Fibroblast of skin of right quadriceps (primary cell): ENCODE measurements at regions not wholly inside any gene's neighbourhood (a gene's known extent, or its start where the extent isn't known, plus 50 kb on each side); places are given as distances from the start of the nearest gene placed in this dataset.
A peak's percentile ranks its signal among the peaks of the same experiment; 100 is the strongest.

Experiments used
- DNase-seq: peaks from one replicate; pipeline ENCODE4 v3.0.0-alpha.2; 2013

DNA sequence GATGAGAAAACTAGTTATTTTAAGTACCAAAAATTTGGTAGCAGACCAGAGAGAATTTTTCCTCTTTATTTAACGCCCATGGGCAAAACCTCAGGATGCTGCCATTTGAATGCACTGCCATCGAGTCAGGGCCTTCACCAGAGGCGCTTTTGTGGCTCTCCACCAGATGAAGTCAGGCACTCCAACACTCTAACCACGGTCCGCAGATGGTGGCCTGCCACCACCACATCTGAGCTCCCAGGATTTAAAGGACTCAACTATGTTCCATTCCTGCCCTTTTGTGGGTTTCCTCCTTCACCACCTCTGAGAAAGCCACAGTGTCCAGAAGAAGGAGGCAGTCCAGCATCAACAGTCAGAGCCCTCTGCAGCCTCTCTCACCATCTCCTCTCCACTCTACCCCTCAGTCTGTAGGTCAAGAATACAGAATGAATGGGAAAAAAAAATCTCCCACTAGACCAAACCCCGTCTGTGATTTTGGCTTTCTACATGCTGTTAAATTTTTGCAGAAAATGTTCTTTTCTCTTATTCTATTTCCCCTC, 647.4 kb downstream of the USP25 start:
- no peak for DNase-seq

DNA sequence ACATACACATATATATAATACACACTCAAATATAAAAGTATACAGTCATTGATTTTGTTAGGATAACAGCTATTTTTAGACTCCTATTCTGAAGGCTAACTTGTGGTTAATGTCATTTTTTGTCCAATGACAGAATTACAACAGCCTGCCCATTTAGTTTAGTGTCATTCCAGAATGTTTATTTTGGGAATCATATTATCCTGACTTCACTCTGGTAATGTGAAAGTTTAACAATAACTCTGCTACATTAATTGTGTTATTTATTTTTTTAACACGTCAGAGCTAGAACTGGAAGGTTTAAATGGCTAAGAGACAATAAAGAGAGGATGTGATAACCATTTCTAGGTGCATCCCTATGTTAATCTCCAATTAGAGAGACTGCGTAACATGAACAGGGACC, 648.1 kb downstream of the USP25 start:
- peak; percentile 28 for DNase-seq

DNA sequence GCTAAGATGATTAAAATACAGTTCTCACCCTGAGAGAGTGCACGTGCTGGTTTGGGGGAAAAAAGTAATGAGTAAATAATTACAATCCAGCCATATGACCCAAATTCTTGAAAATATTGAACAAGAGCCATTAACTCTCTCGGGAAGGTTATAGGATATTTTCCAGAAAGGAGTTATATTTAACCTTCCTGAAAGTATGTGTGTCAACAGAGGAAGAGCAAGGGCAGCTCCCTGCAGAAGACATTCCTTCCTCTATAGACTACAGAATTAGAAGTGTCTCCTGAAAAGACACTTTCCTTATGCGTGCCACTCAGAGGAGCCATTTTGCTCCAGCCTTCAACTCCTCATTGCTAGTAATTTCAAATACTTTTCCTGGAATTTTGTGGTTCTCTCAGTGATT, 648.7 kb downstream of the USP25 start:
- peak; percentile 34 for DNase-seq

DNA sequence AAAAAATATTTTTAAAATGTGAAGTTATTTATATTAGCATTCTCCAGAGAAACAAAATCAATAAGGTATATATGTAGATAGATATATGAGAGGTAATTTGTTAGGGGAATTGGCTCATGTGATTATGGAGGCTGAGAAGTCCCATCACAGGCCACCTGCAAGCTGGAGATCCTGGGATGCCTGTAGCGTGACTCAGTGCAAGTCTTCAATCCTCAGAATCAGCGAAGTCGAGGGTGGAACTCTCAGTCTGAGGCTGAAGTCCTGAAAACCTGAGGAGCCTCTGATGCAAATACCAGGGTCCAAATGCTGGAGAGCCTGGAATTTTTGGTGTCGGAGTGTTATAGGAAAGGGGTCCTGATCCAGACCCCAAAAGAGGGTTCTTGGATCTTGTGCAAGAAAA, 658.5 kb downstream of the USP25 start:
- DNase-seq = no peak

DNA sequence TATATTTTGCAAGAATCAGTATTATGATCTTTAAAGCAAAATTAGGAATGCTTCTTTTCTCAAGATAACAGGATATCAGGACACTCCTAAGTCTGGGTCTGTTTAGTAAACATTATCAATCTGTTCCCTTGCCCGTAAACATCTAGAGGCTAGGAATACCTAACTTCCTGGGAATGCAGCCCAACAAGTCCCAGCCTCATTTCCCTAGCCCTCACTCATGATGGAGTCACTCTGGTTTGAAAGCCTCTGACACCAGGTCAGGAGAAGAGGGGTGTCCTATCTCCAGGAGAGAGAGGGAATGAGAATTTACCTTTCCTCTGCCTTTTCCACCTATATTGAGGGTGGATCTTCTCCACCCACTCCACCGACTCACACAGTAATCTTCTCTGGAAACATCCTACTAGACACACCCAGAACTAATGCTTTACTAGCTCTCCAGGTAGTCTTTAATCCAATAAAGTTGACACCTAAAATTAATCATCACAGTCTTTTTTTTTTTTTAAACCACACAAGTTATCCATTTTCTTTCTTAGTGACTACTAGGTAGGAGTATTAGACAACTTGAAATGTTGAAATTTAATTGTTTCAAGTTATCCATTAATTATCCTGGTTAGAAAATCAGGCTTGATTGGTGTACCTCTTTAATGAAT, 659.3 kb downstream of the USP25 start:
- DNase-seq = no peak

DNA sequence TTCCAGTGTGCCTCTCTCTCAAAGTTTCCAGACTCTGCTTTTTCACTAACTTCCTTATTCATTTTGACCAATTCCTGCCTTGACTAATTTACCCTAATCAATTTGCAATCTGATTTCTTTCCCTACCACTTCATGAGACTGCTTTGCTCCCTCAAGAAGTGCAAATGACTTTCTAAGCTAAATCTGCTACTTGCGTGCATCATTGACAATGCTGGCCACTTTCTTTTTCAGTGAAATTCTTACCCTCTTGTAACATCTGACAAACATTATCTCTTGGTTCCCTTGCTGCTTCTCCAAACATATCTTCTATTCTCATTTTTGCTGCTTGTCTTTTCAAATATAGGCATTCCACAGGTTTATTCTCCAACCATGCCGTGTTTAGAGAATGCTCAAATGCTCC, 659.9 kb downstream of the USP25 start:
- DNase-seq = no peak

DNA sequence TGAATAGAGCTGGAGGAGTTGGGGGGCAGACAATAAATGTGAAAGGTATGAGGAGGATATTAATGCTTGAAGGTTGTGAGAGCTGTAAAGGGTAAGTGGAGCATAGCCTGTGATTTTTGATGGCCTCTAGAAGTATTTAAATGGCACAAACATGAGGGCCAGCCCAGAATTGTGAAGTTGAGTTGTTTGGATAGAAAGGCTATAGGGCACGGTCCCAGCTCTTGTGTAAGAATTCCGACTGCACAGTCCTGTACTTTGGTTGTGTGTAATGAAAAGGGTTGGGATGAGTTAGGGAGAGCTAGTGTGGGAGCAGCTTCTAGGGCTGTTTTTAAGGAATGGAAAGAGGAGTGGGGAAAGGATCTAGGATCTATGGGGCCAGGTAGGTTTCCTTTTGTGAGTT, 665.5 kb downstream of the USP25 start:
- DNase-seq = no peak

DNA sequence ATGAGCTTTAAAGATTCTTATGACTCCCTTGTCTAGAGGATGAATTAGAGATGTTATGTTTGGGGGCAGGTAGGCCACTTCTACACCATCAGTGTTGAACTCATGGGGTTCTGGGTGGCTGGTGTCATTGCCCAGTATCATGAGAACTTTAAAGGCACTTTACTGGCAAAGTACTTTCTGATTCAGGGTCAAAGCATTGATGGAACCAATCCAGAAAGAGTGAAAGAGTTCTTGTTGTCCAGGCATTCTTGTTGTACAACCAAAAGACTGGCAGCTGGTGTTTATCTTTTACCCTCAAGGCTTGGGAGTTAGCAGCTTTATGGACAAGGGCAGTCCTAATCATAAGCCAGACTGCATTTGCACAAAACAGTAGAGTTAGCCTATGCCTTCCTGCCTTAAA, 673.0 kb downstream of the USP25 start:
- no peak for DNase-seq

DNA sequence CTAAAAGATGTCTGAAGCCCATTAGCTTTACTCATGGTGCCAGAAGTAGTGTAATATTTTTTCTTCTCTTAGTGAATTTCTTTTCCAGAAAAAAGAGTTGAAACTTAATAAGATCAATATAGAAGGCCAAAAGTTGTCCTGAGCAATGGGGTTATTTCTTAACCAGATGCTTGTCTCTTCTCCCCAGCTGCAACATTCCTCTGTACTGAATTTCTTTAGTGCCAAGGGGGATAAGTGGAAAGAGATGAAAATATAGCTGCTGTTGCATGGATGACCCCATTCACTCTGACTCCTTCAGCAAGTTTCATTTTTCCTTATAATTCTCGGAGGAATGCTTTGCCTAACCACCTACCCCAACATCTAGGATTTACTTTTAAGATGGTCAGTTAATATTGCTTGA, 675.0 kb downstream of the USP25 start:
- DNase-seq = peak; percentile 19

DNA sequence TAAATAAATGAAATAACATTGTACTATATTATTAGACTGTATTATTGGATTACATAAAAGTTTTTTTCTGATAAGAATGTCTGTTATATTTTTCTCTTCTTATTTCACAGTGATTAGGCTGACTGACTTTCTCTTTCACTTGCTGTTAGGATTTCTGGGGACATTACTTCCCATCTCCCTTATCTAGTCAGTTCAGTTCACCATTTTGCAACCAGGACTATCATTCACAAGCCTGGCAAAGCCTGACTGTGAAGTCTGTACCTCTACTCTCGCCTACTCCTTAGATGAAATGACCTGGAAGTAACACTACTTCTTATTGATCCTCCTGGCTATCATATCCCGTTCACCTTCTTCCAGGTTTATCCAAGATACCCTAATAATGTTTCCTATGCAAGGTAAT, 676.6 kb downstream of the USP25 start:
- no peak for DNase-seq

DNA sequence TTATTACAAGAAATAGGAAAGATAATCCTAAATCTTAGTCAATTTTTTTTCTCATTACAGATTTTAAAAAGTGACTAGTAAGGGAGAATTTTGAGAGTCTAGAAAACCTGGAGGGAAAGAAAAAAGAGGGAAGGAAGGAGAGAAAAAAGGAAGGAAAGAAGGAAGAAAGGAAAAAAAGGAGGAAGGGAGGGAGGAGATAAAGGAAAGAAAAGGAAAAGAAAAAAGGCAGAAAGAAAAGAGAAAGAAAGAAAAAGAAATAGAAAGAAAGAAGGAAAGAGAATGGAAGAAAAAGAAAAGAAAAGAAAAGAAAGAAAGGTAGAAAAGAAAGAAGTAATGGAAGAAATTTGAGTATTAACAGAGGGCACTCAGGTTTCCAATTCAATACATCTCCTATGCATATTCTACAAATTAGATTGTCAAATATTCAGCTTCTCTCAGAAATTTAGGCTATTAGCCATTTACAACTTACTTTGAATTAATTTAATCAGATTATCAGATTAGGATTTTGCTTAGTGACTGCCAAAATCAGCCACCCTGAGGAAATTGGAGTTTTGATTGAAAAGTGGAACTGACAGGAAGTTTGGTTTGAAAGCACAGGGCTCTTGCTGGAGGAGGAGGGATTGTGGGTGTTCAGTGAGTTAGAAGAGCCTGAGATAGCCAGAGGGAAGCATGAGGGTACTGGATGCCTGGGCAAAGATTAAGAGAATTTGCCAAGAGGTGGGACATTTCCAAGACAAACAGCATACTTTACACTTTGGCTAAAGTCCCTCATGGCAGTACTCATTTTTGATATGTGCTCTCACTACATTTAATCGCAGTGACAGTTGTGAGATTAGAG, 677.8 kb downstream of the USP25 start:
- DNase-seq = peak; percentile 15

DNA sequence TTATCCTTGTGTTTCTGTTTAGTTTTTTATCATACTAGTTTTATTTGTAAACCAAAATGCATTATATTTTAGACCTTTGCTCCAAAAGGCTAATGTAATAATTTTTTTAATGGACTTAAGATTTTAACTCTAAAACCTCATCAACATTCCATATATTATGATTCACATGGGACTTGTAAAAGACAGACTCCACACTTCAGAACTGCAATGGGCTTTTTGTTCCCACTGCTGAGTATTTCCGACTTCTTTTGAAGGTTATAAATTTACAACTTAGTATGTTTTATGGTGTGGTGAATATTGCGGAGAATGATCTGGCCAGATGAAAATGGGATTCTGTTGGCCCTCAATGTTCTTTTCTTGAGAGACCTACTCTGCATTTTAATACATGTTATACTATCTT, 678.5 kb downstream of the USP25 start:
- peak; percentile 52 for DNase-seq

DNA sequence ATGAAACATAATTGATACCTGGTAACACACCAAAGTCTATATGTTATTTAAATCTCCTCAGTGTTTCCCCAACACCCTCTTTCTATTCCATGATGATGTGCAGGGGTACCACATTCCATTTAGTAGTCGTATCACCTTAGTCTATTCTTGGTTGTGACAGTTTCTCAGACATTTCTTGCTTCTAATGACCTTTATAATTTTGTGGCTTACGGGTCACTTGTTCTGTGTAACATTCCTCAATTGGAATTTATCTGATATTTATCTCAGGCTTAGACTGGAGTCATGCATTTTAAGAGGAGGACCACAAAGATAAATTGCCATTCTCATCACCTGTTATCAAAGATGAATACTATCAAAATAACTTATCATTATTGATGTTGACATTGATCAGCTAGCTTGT, 679.6 kb downstream of the USP25 start:
- no peak for DNase-seq

DNA sequence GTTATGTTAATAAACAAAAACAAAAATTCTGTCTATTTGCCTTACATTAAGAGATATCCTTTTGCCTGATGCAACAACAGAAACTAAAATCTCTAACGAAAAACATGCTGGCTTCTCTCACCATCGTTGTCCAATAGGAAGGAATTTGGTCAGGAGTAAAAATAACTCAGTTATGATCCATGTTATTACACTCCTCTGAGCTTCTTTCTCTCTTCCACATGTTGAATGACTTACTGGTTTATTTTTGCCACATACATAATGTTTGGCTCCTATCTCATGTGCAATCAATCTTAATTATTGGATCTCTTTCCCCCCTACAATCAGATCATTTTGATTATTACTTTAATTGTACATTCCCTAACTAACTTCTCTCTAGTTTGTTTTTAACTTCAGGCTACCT, 688.4 kb downstream of the USP25 start:
- DNase-seq = peak; percentile 56

DNA sequence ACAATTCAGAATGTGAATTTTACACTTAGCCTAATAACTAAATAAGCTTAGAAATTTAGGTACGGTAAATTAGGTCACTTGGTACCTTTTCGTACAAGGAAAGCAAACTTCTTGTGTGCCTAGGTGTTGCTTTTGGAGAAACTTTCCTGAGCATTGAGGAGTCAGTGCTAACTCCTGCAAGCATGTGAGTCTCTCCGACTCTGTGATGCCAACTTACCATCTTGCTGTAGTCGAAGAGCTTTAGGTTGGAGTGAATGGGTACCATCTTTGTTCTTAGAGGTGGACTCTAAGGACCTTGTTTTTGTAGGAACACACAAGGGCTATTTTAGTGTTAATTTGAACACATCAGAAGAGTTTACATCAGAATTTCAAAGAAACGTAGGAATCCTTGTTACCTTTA, 688.9 kb downstream of the USP25 start:
- DNase-seq = no peak

DNA sequence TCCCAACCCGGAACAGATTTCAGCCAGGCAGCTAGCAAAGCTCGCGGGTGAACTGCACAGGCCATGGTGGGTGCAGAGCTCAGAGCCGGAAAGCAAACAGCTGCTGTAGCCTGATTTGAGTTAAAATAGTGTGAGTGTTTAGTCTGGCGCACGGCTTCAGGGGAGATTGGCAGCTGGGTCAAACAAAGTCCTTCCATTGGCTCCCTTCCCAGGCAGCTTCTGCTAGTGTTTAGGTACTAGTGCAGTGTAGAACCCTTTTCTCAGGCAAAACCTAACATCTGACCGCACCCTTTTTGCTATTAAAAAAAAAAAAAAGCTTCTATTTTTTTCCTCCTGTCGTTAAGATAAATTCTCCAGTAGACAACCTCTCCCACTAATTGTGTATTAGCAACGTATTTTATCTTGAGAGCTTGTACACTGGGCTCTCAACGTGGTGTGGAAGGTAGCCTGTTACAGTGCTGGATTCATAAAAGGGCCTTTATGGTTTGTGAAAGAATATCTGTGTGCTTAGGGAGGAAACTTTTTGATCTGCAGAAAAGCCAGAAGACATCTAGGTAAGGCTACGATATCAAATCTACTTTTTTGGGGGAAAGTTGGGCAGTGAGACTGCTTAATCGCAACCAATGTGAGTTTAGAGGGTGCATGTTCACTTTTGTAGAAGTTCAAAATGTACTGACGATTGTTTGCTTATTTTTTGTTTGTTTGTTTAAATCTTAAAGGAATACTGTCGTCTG, 689.6 kb downstream of the USP25 start:
- peak; percentile 76 for DNase-seq

DNA sequence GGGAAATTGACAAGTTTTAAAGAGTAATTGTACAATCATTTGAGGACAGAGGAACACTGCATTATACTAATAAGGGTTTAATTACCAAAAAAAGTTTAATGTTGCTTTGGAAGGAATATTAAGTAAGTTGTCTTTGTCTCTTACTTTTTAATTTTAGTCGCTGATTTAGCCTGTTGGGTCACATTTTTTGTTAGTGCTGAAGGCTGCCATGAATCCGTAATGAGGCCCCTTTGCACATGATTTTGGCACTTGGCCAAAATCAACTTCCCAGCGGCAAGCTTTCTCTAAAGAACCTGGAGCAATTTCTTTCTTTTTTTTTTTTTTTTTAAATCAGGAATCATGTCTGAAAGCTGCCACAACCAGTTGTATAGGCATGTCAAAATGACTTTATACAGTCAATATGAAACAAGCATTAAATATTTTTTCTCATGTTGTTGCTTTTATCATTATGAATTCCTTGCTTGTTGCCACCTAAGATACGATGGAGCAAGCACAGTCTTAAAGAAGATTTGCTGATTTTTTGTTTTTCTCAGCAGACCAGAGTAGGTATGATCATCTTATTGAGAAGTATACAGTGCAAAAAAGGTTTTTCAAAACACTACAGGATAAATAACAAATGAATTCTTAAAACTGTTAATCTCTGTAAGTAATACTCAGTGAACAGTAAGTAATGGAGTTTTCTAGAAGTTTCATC, 690.4 kb downstream of the USP25 start:
- peak; percentile 61 for DNase-seq

DNA sequence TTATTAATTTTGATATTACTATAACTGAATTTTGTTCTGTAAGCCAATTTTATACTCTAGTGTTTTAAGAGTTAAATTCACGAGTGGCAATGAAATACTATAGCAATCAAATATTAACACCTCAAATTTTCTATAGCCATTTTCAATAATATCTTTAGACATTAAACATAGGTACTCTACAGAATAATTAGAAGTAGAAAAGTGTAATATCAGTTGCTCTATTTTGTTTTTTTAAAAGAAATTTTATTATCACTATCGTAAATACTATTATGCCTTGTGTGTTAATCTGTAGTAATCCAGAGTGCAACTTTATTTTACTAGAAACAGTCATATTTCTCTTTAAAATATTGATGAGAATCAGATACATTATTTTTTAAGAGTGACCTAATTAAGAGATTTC, 691.2 kb downstream of the USP25 start:
- DNase-seq = no peak

DNA sequence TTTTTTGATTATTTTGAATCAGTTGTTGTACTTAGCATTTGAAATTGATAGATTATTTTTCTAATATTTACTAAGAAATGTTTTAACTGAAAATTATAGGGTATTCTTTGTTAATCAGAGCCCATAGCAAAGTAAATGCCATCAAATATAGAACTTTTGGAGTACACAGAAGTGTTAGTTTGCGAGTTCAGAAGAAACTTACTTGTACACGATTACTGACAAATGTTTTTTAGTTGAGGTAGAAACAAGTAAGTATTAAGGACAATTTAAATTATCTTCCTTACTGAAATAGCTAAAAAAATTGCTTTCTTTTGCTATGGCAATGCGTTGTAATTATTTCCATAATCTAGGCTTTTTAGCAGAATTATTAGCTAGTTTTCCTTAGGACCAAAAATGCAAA, 692.2 kb downstream of the USP25 start:
- no peak for DNase-seq

DNA sequence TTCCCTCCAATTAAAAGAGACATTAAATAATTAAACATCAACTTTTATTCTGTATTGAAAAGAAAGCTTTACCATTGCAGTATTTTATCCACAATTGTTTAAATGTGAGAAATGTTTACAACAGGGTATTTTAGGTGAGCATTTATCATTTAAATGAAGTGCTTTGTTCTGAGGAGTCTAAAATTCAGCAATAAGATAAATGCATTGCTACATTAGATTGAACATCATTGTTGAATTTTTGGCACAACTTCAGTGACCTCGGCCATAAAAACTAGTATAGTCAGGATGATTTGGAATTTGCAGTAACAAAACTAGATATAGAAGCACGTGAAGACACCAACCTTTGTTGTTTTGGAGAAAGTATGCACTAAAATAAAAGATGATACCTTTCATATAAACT, 692.9 kb downstream of the USP25 start:
- no peak for DNase-seq

DNA sequence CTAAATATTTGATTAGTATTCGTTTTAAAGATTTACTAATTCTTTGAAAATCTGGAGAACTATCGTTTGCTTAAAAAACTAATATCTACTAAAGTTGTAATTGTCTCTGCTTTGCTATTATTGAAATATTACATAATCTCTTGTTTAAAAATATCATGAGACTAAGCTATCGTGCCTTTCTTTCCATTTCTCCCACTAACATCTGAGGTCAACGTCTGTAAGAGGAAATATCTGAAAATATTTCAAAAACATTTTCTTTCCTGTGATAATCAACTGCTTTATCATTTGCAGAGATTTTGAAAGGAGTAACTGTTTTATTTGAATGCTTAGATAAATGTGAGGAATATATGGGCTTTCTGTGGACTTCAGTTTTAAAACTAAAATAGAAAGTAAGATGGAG, 694.1 kb downstream of the USP25 start:
- no peak for DNase-seq

DNA sequence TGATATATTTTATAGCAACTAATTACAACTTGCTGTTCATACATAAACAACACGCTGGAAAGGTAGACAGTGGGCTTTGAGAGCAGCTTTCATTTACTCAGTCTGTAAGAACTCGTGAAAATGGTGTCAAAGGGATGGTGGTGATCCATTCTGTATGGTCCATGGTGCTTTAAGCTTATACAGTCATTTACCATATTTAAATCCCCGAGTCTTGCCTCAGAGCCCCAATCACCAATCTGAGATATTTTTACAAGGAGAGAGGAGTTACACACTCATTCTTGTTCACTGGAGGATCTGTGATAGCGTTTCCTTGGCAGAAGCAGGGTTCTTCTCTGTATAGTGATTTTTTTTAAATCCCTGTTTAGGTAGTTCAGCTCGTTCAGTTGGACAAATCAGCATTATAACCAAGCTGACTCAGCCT, 694.6 kb downstream of the USP25 start:
- no peak for DNase-seq

DNA sequence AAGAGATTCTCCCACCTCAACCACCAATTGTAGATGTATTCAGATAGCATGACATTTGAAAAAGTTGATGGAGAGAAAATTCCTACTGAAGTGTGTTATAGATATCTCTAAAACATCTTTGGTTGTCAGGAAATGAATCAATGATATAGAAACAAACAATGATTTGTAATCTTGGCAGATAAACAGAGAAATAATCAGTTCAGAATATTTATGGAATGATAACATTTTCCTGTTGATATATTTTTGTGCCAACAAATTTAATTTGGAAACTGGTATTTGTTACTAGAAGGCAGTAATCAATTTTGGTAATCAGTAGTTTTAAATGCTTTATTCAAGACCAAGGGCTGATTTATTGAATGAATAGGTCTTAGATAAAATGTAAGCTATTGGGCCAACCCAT, 695.6 kb downstream of the USP25 start:
- DNase-seq = no peak
